ENCODE measurements at regions not wholly inside any gene's neighbourhood (a gene's known extent, or its start where the extent isn't known, plus 50 kb on each side); places are given as distances from the start of the nearest gene placed in this dataset.

DNA sequence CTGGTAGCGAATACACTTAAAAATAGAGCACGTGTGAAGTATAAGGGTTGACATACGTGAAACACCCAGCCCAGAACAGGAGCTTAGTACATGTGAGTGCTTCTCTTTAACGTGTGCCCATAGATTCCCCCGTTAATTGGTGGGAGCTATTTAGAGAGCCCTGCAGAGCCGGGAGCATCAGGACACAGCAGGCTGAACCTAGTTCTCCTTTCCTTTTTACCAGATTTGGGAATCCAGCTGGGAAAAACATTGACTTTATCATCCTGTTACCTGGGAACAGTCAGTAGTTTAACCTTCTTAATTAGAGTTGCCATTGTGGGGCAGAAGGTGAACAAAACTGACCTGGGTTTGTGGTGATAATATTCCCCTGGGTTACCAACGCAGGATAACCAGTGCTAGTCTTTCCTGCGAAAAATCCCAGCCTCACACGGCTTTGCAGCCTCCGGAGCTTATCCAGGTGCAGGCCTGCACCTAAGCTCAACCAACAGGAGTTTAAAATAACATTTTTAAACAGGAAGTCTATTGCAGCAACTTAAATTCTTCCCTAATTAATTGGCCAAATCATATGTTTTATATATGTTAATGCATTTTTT lies 78.1 kb upstream of the SPTBN1 start:
- Histone ChIP-seq H3K4me3 (ENCODE audit: low read depth in 1 of 2, low read length in 2 of 2) (no peak overlapping the region), H3K9me3 (ENCODE audit: control insufficient read depth in 1 of 2, low read length in 2 of 2) (no peaks in the 10 kb centered on the region), H3K27me3 (ENCODE audit: low read depth, low read length) (no peaks in the 10 kb centered on the region), H3K36me3 (ENCODE audit: control insufficient read depth in 1 of 2, insufficient read depth in 2 of 2, low read length in 2 of 2) (no peaks in the 10 kb centered on the region), H3K27ac (ENCODE audit: low read length) (no peak overlapping the region), H3K4me1 (ENCODE audit: control insufficient read depth in 1 of 2, insufficient read depth in 2 of 2, low read length in 2 of 2) (no peaks in the 10 kb centered on the region)

DNA sequence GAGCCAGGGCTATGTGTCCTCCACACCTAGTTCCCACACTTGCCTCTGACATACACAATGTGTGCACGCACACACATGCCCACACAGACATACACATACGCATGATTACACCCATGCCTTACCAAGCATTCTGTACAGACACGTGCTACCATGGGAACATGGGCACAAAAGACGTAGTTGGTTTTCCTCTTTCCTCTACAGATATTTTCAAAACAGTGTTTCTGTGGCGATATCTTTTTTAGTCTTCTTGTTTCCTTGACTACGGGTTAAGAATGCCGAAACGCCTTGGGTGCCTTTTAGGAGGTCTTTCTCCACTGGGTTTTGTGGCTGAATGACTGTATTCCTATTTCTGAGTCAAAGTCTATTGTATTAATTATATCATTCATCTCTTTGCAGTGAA lies 75.5 kb upstream of the SPTBN1 start:
- Histone ChIP-seq H3K36me3 (ENCODE audit: control insufficient read depth in 1 of 2, insufficient read depth in 2 of 2, low read length in 2 of 2) (no peaks in the 10 kb centered on the region), H3K4me1 (ENCODE audit: control insufficient read depth in 1 of 2, insufficient read depth in 2 of 2, low read length in 2 of 2) (peaks cover 0 to 4% of the 10 kb centered on the region in 2 donors), H3K27ac (ENCODE audit: low read length) (no peak overlapping the region), H3K9me3 (ENCODE audit: control insufficient read depth in 1 of 2, low read length in 2 of 2) (no peaks in the 10 kb centered on the region), H3K4me3 (ENCODE audit: low read depth in 1 of 2, low read length in 2 of 2) (no peak overlapping the region), H3K27me3 (ENCODE audit: low read depth, low read length) (no peaks in the 10 kb centered on the region)

DNA sequence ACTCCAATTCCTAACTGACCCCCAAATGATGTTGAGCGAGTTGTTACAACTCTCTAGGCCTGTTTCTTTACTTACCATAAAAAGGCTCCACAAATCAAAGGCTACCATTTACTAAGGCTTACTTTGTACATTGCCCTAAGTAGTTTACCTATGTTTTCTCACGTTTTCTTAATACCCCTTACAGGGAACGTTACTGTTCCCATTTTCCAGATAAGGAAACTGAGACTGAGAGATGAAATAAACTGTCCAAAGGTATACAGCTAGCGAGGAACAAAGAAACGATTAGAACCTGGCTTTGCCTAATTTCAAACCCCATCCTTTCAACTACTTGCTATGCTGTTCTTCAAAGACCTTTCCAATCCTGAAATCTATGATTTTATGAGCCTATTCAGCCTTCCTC lies 74.8 kb upstream of the SPTBN1 start:
- H3K4me1 ChIP-seq (ENCODE audit: control insufficient read depth in 1 of 2, insufficient read depth in 2 of 2, low read length in 2 of 2), result peaks cover 0 to 7% of the 10 kb centered on the region in 2 donors
- H3K36me3 ChIP-seq (ENCODE audit: control insufficient read depth in 1 of 2, insufficient read depth in 2 of 2, low read length in 2 of 2), result no peaks in the 10 kb centered on the region
- H3K27me3 ChIP-seq (ENCODE audit: low read depth, low read length), result no peaks in the 10 kb centered on the region
- no peak overlapping the region for H3K4me3 ChIP-seq (ENCODE audit: low read depth in 1 of 2, low read length in 2 of 2)
- no peak overlapping the region for H3K27ac ChIP-seq (ENCODE audit: low read length)
- H3K9me3 ChIP-seq (ENCODE audit: control insufficient read depth in 1 of 2, low read length in 2 of 2), result no peaks in the 10 kb centered on the region

DNA sequence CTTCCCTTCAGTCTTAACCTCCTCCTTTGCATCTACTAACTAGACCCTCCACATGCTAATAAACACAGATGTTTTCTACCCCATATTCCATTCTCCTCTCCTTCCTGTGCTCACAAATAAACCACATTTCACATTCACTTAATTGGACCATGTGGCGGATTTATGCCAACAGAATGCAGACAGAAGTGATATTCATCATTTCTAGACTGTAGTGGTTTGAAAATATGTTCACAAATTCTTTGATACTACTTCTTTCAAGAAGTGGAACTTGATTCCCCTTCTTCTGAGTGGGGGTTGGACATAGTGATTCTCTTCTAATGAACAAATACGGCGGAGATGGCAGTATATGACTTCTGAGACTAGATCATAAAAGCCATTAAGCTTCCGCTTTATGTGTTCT lies 73.5 kb upstream of the SPTBN1 start:
- Histone ChIP-seq H3K4me1 (ENCODE audit: control insufficient read depth in 1 of 2, insufficient read depth in 2 of 2, low read length in 2 of 2) (peaks cover 0 to 7% of the 10 kb centered on the region in 2 donors), H3K36me3 (ENCODE audit: control insufficient read depth in 1 of 2, insufficient read depth in 2 of 2, low read length in 2 of 2) (no peaks in the 10 kb centered on the region), H3K4me3 (ENCODE audit: low read depth in 1 of 2, low read length in 2 of 2) (no peak overlapping the region), H3K27ac (ENCODE audit: low read length) (no peak overlapping the region), H3K9me3 (ENCODE audit: control insufficient read depth in 1 of 2, low read length in 2 of 2) (no peaks in the 10 kb centered on the region), H3K27me3 (ENCODE audit: low read depth, low read length) (no peaks in the 10 kb centered on the region)

DNA sequence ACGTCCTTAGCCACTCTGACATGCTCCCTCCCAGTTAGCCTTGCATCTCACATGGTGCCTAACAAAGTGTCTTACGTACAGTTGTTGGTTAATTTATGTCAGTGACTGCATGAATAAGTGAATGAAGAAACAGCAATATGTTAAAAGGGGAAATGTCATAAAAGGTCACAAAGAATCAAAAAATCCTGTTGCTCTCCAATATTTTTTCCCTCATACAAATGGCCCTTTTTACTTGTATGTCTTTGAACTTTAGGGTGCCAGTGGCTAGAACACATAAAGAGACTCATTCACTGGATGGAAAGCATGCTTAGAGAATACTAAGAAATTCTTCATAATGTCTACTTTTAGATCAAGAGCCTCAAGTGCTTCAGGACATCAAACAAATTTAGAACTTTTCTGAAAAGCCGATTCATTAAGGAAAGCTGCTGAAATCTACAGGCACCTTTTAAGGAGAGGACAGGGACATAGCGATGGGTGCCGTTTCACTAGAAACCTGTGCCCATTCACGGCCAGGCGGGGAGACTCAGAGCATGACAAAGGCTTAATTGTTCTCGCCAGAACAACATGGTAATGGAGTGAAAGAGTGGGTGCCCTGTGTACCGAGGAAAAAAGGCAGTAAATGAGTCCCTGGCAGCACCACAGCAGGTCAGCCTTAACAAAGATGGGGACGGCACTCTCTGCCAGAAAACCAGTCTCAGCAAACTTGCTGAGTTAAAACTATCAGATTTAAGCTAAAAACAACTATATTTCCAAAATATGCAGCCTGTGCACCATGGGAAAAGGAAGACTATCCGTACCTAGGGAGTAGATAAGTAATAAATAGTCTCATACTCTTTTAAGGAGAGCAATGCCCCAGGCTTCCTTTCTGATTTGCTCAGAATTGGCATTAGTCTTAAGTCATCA lies 71.6 kb upstream of the SPTBN1 start:
- H3K27ac ChIP-seq (ENCODE audit: low read length), result no peak overlapping the region

DNA sequence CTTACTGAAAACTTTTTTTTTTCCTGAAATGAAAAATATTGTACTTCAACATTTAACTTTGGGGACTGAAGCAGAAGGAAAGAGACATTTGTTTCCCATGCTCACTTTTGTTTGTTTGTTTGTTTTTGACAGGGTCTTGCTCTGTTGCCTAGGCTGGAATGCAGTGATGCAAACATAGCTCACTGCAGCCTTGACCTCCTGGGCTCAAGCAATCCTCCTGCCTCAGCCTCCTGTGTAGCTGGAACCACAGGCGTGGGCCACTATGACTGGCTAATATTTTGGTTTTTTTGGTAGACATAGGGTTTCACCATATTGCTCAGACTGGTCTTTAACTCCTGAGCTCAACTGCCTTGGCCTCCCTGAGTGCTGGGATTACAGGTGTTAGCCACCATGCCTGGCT lies 70.9 kb upstream of the SPTBN1 start:
- no peak overlapping the region for H3K27ac ChIP-seq (ENCODE audit: low read length)
- H3K4me3 ChIP-seq (ENCODE audit: low read depth in 1 of 2, low read length in 2 of 2), result no peak overlapping the region
- peaks cover 0 to 7% of the 10 kb centered on the region in 2 donors for H3K4me1 ChIP-seq (ENCODE audit: control insufficient read depth in 1 of 2, insufficient read depth in 2 of 2, low read length in 2 of 2)
- no peaks in the 10 kb centered on the region for H3K36me3 ChIP-seq (ENCODE audit: control insufficient read depth in 1 of 2, insufficient read depth in 2 of 2, low read length in 2 of 2)
- H3K27me3 ChIP-seq (ENCODE audit: low read depth, low read length), result no peaks in the 10 kb centered on the region
- no peaks in the 10 kb centered on the region for H3K9me3 ChIP-seq (ENCODE audit: control insufficient read depth in 1 of 2, low read length in 2 of 2)

More for the DNA sequence above, 71.6 kb upstream of the SPTBN1 start:
- Histone ChIP-seq H3K9me3 (ENCODE audit: control insufficient read depth in 1 of 2, low read length in 2 of 2) (no peaks in the 10 kb centered on the region), H3K27me3 (ENCODE audit: low read depth, low read length) (no peaks in the 10 kb centered on the region), H3K4me3 (ENCODE audit: low read depth in 1 of 2, low read length in 2 of 2) (no peak overlapping the region), H3K36me3 (ENCODE audit: control insufficient read depth in 1 of 2, insufficient read depth in 2 of 2, low read length in 2 of 2) (no peaks in the 10 kb centered on the region), H3K4me1 (ENCODE audit: control insufficient read depth in 1 of 2, insufficient read depth in 2 of 2, low read length in 2 of 2) (peaks cover 0 to 7% of the 10 kb centered on the region in 2 donors)

DNA sequence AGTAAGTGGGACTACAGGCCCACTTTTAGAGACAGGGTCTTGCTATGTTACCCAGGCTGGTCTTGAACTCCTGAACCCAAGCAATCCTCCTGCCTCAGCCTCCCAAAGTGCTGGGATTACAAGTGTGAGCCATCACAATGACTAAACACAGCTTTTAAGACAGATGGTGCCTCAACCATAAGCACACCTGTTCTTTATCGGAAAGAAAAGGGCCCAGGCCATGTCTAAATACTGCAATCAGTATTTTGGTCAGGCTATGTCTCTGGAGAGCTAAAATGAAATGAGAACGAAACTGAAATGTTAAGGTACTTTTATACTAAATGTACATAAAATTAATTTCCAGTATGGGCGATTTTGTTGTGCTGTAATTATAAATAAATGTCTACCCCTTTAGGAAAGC lies 69.5 kb upstream of the SPTBN1 start:
- Histone ChIP-seq H3K27me3 (ENCODE audit: low read depth, low read length) (no peaks in the 10 kb centered on the region), H3K36me3 (ENCODE audit: control insufficient read depth in 1 of 2, insufficient read depth in 2 of 2, low read length in 2 of 2) (no peaks in the 10 kb centered on the region), H3K4me3 (ENCODE audit: low read depth in 1 of 2, low read length in 2 of 2) (no peak overlapping the region), H3K4me1 (ENCODE audit: control insufficient read depth in 1 of 2, insufficient read depth in 2 of 2, low read length in 2 of 2) (peaks cover 0 to 7% of the 10 kb centered on the region in 2 donors), H3K9me3 (ENCODE audit: control insufficient read depth in 1 of 2, low read length in 2 of 2) (no peaks in the 10 kb centered on the region), H3K27ac (ENCODE audit: low read length) (peak overlapping the region; percentile 19)

DNA sequence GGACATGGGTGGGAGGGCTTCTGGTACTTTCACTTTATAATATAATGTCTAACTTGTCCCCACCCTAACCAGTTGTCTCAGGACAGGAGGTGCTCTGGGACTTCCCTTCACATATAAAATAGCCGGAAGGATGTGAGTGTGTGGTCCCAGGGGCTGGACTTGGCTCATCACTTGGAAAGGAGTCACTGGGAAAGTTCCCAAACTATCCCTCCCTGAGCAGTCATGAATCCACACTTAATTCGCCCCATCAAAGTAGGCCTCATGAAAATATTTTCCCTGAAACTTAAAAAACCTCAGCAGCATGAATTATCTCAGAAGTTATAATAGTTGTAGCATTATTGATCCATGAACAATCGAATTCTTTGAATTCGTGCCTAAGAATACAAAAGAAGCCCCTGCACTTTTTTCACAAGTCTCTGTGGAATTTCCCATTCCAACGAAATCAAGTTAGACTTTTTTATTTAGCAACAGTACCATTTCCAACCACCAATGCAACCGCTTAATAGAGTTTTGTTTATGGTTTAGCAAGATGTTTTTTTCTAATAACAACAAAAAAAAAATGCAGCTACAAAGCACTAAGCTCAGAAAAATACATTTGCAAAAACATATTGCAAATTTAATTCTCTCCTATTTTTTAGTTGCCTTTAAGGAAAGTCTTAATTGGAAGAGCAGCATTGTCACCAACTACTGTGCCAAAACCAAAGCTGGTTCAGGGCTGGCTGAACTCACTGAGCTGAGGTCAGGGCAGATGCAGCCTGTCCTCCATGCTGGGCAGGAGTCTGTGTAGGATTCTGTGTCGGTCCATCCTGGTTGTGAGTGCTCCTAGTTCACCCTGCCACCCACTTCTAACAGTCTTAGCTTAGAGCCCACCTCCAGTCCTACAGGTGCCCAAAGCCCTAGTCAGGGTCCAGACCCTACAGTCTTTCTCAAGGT lies 68.8 kb upstream of the SPTBN1 start:
- H3K4me3 ChIP-seq (ENCODE audit: low read depth in 1 of 2, low read length in 2 of 2), result no peak overlapping the region
- H3K27me3 ChIP-seq (ENCODE audit: low read depth, low read length), result no peaks in the 10 kb centered on the region
- H3K9me3 ChIP-seq (ENCODE audit: control insufficient read depth in 1 of 2, low read length in 2 of 2), result no peaks in the 10 kb centered on the region
- no peaks in the 10 kb centered on the region for H3K36me3 ChIP-seq (ENCODE audit: control insufficient read depth in 1 of 2, insufficient read depth in 2 of 2, low read length in 2 of 2)
- H3K27ac ChIP-seq (ENCODE audit: low read length), result peak overlapping the region; percentile 19
- peaks cover 0 to 7% of the 10 kb centered on the region in 2 donors for H3K4me1 ChIP-seq (ENCODE audit: control insufficient read depth in 1 of 2, insufficient read depth in 2 of 2, low read length in 2 of 2)

DNA sequence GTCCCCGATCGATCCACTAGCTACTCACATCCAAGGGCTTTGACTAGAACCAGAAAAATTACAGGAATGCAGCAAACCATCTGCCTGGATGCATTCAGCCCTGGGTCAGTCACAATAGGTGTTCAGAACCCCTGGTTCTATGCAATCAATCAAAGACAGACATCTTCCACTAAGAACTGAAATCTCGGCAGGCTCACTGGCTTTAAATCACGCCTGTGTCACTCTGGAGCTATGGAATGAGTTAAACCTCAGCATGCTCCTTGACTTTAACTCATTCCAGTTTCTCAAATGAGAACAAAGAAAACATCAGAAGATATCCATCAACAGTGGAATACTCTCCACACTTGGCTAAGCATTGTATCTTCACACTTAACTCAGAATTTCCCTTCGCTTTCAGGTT lies 68.1 kb upstream of the SPTBN1 start:
- Histone ChIP-seq H3K27me3 (ENCODE audit: low read depth, low read length) (no peaks in the 10 kb centered on the region), H3K27ac (ENCODE audit: low read length) (no peak overlapping the region), H3K36me3 (ENCODE audit: control insufficient read depth in 1 of 2, insufficient read depth in 2 of 2, low read length in 2 of 2) (no peaks in the 10 kb centered on the region), H3K4me1 (ENCODE audit: control insufficient read depth in 1 of 2, insufficient read depth in 2 of 2, low read length in 2 of 2) (peaks cover 0 to 7% of the 10 kb centered on the region in 2 donors), H3K4me3 (ENCODE audit: low read depth in 1 of 2, low read length in 2 of 2) (no peak overlapping the region), H3K9me3 (ENCODE audit: control insufficient read depth in 1 of 2, low read length in 2 of 2) (no peaks in the 10 kb centered on the region)

DNA sequence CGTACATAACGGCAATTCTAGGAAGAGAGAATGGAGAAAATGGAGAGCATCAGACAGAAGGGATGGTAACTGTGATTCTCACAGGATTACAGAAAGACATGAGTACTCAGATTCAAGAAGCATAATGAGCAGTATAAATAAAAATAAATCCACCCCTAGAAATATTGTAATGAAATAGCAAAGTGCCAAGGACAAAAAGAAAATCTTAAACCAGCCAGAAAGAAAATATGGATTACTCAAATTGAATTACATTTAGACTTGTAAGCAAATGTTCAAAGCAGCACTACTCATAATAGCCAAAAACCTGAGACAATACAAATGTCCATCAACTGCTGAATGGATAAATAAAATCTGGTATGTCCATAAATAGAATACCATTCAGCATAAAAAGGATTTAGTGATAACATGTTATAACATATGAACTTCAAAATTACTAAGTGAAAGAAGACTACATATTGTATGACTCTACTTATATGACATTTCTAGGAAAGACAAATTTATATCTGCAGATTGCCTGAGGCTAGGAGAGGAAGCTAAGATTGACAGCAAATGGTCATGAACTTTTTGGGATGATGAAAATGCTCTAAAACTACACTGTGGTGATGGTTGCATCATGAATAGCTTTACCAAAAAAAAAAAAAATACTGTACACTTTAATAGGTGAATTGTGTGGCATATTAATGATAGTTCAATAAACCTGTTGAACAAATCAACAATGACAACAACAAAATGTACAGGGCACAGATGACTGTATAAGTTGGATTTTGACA lies 63.4 kb upstream of the SPTBN1 start:
- Histone ChIP-seq H3K27ac (ENCODE audit: low read length) (no peak overlapping the region), H3K4me1 (ENCODE audit: control insufficient read depth in 1 of 2, insufficient read depth in 2 of 2, low read length in 2 of 2) (no peaks in the 10 kb centered on the region), H3K27me3 (ENCODE audit: low read depth, low read length) (no peaks in the 10 kb centered on the region), H3K36me3 (ENCODE audit: control insufficient read depth in 1 of 2, insufficient read depth in 2 of 2, low read length in 2 of 2) (no peaks in the 10 kb centered on the region), H3K4me3 (ENCODE audit: low read depth in 1 of 2, low read length in 2 of 2) (no peak overlapping the region), H3K9me3 (ENCODE audit: control insufficient read depth in 1 of 2, low read length in 2 of 2) (no peaks in the 10 kb centered on the region)

All from muscle layer of duodenum (tissue), 2 donors.